ENCODE measurements at regions not wholly inside any gene's neighbourhood (a gene's known extent, or its start where the extent isn't known, plus 50 kb on each side); places are given as distances from the start of the nearest gene placed in this dataset.

- H3K79me2 ChIP-seq (ENCODE audit: insufficient read depth): no peaks in the 10 kb centered on the region
- H3K27me3 ChIP-seq (ENCODE audit: insufficient read depth): no peaks in the 10 kb centered on the region
- no peak for TF ChIP-seq JUND (IDR thresholded peaks at IDR 0.05)
- no peak for TF ChIP-seq FOSL2 (IDR thresholded peaks at IDR 0.05; ENCODE audit: borderline replicate concordance, low read depth)
- TF ChIP-seq, protein P1, sequence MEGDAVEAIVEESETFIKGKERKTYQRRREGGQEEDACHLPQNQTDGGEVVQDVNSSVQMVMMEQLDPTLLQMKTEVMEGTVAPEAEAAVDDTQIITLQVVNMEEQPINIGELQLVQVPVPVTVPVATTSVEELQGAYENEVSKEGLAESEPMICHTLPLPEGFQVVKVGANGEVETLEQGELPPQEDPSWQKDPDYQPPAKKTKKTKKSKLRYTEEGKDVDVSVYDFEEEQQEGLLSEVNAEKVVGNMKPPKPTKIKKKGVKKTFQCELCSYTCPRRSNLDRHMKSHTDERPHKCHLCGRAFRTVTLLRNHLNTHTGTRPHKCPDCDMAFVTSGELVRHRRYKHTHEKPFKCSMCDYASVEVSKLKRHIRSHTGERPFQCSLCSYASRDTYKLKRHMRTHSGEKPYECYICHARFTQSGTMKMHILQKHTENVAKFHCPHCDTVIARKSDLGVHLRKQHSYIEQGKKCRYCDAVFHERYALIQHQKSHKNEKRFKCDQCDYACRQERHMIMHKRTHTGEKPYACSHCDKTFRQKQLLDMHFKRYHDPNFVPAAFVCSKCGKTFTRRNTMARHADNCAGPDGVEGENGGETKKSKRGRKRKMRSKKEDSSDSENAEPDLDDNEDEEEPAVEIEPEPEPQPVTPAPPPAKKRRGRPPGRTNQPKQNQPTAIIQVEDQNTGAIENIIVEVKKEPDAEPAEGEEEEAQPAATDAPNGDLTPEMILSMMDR (IDR thresholded peaks at IDR 0.05): no peak
- TF ChIP-seq RCOR1 (IDR thresholded peaks at IDR 0.05; ENCODE audit: low read length): no peak
- no peak for TF ChIP-seq RFX5 (IDR thresholded peaks at IDR 0.05; ENCODE audit: low read length)
- TF ChIP-seq EZH2phosphoT487 (IDR thresholded peaks at IDR 0.05; ENCODE audit: borderline replicate concordance, low read depth): no peak
- TF ChIP-seq REST (IDR thresholded peaks at IDR 0.05; ENCODE audit: low read depth, low read length): no peak
- TF ChIP-seq, protein P2, sequence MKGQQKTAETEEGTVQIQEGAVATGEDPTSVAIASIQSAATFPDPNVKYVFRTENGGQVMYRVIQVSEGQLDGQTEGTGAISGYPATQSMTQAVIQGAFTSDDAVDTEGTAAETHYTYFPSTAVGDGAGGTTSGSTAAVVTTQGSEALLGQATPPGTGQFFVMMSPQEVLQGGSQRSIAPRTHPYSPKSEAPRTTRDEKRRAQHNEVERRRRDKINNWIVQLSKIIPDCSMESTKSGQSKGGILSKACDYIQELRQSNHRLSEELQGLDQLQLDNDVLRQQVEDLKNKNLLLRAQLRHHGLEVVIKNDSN (IDR thresholded peaks at IDR 0.05; ENCODE audit: borderline replicate concordance, low read depth): no peak
- TF ChIP-seq FOXJ3 (CRISPR knock-in tag; IDR thresholded peaks at IDR 0.05): no peak
- TF ChIP-seq, protein P3, sequence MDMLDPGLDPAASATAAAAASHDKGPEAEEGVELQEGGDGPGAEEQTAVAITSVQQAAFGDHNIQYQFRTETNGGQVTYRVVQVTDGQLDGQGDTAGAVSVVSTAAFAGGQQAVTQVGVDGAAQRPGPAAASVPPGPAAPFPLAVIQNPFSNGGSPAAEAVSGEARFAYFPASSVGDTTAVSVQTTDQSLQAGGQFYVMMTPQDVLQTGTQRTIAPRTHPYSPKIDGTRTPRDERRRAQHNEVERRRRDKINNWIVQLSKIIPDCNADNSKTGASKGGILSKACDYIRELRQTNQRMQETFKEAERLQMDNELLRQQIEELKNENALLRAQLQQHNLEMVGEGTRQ (IDR thresholded peaks at IDR 0.05; ENCODE audit: borderline replicate concordance, low read depth, low read length): no peak
- TF ChIP-seq TAF1 (IDR thresholded peaks at IDR 0.05; ENCODE audit: borderline replicate concordance, low read depth, low read length): no peak
- TF ChIP-seq TEAD4 (IDR thresholded peaks at IDR 0.05; ENCODE audit: borderline replicate concordance, insufficient read depth): no peak
- no peak for TF ChIP-seq RAD21 (IDR thresholded peaks at IDR 0.05; ENCODE audit: low read length)
- no peak for TF ChIP-seq NFIC (IDR thresholded peaks at IDR 0.05; ENCODE audit: borderline replicate concordance)
- no peaks in the 10 kb centered on the region for H3F3A ChIP-seq (replicated peaks; ENCODE audit: insufficient read depth)
- no peak overlapping the region for H2AFZ ChIP-seq (ENCODE audit: low read depth)
- H3K9me2 ChIP-seq: no peaks in the 10 kb centered on the region
- H3K4me3 ChIP-seq (ENCODE audit: low read depth in 2 of 2, low read length in 1 of 2): no peak overlapping the region
- no peaks in the 10 kb centered on the region for H4K20me1 ChIP-seq (ENCODE audit: insufficient read depth)
- ChIA-PET POLR2A (no interaction called here), CTCF (interaction anchor here (1.2 kb wide), 1 partner anchor 84 kb away, joined by 3 read pairs; no protein-coding TSS in a partner anchor)
- no peaks in the 10 kb centered on the region for H3K9me3 ChIP-seq
- H3K36me3 ChIP-seq (replicated peaks in 1 of 2; ENCODE audit: control insufficient read depth in 1 of 2, insufficient read depth in 2 of 2, low read length in 1 of 2): no peaks in the 10 kb centered on the region
- H3K4me2 ChIP-seq: no peak overlapping the region
- no peak for DNase-seq
- H3K27ac ChIP-seq (ENCODE audit: low read depth in 2 of 2, low read length in 1 of 2): no peak overlapping the region
- no peak overlapping the region for H3K9ac ChIP-seq
- H3K4me1 ChIP-seq (ENCODE audit: control insufficient read depth in 1 of 2, insufficient read depth in 2 of 2, low read depth in 1 of 2, low read length in 1 of 2): peaks cover 0 to 4% of the 10 kb centered on the region in 2 experiments; a peak in 1 of 4 replicates
- WGBS (ENCODE audit: low lambda C conversion rate): 63% methylated on average over 18 of the region's 18 CpGs
These were observed 88.5 kb upstream of the SLC25A48 start for GRCh38 chr5:135745897-135746500.
